Smooth muscle cell (in vitro differentiated cells): ENCODE measurements at regions not wholly inside any gene's neighbourhood (a gene's known extent, or its start where the extent isn't known, plus 50 kb on each side); places are given as distances from the start of the nearest gene placed in this dataset.

ENCODE experiments used
- DNase-seq: peaks from one replicate; lab custom pipeline; 2025; ENCODE audit not compliant: unreplicated experiment; lab: John Stamatoyannopoulos, UW
- H2AFZ ChIP-seq: fragments of 200-600 bp; sonication (generic); 2 replicates; pipeline ENCODE4 v1.6.0; 2016; ENCODE audit warnings: antibody characterized with exemption, low read depth, mild to moderate bottlenecking
- H3F3A ChIP-seq: fragments of 200-600 bp; sonication (generic); 2 replicates; pipeline ENCODE4 v1.6.0; 2017; ENCODE audit warnings: antibody characterized with exemption, low read depth
- H3K27ac ChIP-seq: fragments of 200-600 bp; sonication (generic); 2 replicates; pipeline ENCODE4 v1.5.1; 2016; ENCODE audit warnings: low read depth, mild to moderate bottlenecking
- H3K27me3 ChIP-seq: fragments of 200-600 bp; sonication (generic); 2 replicates; pipeline ENCODE4 v1.6.1; 2016; ENCODE audit warnings: low read depth, mild to moderate bottlenecking
- H3K36me3 ChIP-seq: fragments of 200-600 bp; sonication (generic); 2 replicates; pipeline ENCODE4 v1.5.1; 2016; ENCODE audit warnings: low read depth
- H3K4me1 ChIP-seq: fragments of 200-600 bp; sonication (generic); 2 replicates; pipeline ENCODE4 v1.5.1; 2016; ENCODE audit warnings: low read depth
- H3K4me2 ChIP-seq: fragments of 200-600 bp; sonication (generic); 2 replicates; pipeline ENCODE4 v1.6.0; 2016; ENCODE audit warnings: mild to moderate bottlenecking
- H3K4me3 ChIP-seq: fragments of 200-600 bp; sonication (generic); 2 replicates; pipeline ENCODE4 v1.5.1; 2016; ENCODE audit warnings: mild to moderate bottlenecking
- H3K79me2 ChIP-seq: fragments of 200-600 bp; sonication (generic); 2 replicates; pipeline ENCODE4 v1.6.0; 2016; ENCODE audit warnings: low read depth, mild to moderate bottlenecking
- H3K9ac ChIP-seq: fragments of 200-600 bp; sonication (generic); 2 replicates; pipeline ENCODE4 v1.6.0; 2016; ENCODE audit warnings: low read depth
- H3K9me3 ChIP-seq: fragments of 200-600 bp; sonication (generic); replicated peaks from 2 replicates; pipeline ENCODE4 v1.5.1; 2016; ENCODE audit warnings: low read depth
- H4K20me1 ChIP-seq: fragments of 200-600 bp; sonication (generic); 2 replicates; pipeline ENCODE4 v1.6.0; 2016; ENCODE audit warnings: low read depth
- WGBS: methylation state at CpG from one replicate; pipeline ENCODE4 v1.1.7; 2016; ENCODE audit warnings: low lambda C conversion rate; 5-methylcytosine and 5-hydroxymethylcytosine counted together
- TF ChIP-seq, protein P1 (sequence below): fragments of 200-600 bp; sonication (generic); IDR thresholded peaks from 2 replicates; pipeline ENCODE4 v1.5.1; 2017; ENCODE audit warnings: borderline replicate concordance, mild to moderate bottlenecking, antibody characterized with exemption; ENCODE audit not compliant: insufficient read depth, poor library complexity, severe bottlenecking

DNA sequence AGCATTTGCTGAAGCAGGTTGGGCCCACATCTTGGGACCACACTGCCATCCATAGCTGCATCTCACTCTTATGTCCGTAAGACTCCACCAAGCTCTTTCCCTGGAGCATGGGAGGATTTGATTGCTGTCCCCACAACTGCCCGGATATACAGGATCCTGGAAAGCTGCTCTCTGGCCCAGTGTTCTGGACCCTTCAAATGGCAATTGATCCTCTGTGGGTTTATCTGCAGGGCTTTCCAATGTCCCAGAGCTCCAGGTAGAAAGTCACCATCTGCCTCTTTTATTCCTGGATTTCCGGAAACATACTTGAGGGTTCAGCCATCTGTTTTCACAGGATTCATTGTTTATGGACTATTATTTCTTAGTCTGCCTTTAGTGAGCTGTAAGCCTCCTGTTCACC, 214.6 kb downstream of the SREK1 start:
- H3K4me1 ChIP-seq, result no peaks in the 10 kb centered on the region
- no peaks in the 10 kb centered on the region for H3F3A ChIP-seq
- no peak overlapping the region for H3K4me3 ChIP-seq
- DNase-seq, result no peak
- TF ChIP-seq, protein P1, sequence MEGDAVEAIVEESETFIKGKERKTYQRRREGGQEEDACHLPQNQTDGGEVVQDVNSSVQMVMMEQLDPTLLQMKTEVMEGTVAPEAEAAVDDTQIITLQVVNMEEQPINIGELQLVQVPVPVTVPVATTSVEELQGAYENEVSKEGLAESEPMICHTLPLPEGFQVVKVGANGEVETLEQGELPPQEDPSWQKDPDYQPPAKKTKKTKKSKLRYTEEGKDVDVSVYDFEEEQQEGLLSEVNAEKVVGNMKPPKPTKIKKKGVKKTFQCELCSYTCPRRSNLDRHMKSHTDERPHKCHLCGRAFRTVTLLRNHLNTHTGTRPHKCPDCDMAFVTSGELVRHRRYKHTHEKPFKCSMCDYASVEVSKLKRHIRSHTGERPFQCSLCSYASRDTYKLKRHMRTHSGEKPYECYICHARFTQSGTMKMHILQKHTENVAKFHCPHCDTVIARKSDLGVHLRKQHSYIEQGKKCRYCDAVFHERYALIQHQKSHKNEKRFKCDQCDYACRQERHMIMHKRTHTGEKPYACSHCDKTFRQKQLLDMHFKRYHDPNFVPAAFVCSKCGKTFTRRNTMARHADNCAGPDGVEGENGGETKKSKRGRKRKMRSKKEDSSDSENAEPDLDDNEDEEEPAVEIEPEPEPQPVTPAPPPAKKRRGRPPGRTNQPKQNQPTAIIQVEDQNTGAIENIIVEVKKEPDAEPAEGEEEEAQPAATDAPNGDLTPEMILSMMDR, result no peak
- no peaks in the 10 kb centered on the region for H3K36me3 ChIP-seq
- no peaks in the 10 kb centered on the region for H4K20me1 ChIP-seq
- H2AFZ ChIP-seq, result no peak overlapping the region
- 100% methylated on average over 3 of the region's 3 CpGs for WGBS
- H3K4me2 ChIP-seq, result no peak overlapping the region
- H3K27me3 ChIP-seq, result no peaks in the 10 kb centered on the region
- no peak overlapping the region for H3K27ac ChIP-seq
- H3K9me3 ChIP-seq, result no peaks in the 10 kb centered on the region
- H3K9ac ChIP-seq, result no peak overlapping the region
- H3K79me2 ChIP-seq, result no peaks in the 10 kb centered on the region

DNA sequence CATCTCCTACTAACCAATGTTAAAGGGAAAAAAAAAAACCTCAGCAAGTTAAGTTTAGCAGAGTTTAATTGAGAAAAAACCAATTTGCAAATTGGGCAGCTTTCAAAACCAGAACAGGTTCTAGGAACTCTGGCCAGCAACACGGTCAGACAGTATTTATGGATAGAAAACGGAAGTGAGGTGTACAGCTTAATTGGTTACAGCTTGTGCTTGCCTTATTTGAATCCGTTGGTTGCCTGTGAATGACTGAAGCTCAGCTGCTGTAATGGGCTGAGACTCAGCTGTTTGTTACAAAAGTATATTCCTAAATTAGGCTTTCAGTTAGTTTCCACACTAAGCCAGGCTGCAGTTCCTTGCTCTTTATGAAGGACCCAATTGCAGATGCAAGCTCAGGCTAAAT, 217.0 kb downstream of the SREK1 start:
- Histone ChIP-seq H3K9me3 (no peaks in the 10 kb centered on the region), H3F3A (no peaks in the 10 kb centered on the region), H3K4me1 (no peaks in the 10 kb centered on the region), H2AFZ (no peak overlapping the region), H3K27ac (no peak overlapping the region), H3K36me3 (no peaks in the 10 kb centered on the region), H3K4me3 (no peak overlapping the region), H3K79me2 (no peaks in the 10 kb centered on the region), H3K4me2 (no peak overlapping the region), H3K9ac (no peak overlapping the region), H4K20me1 (no peaks in the 10 kb centered on the region), H3K27me3 (no peaks in the 10 kb centered on the region)
- no peak for DNase-seq
- TF ChIP-seq, protein P1, result no peak
- WGBS, result 87% methylated on average over 3 of the region's 3 CpGs

DNA sequence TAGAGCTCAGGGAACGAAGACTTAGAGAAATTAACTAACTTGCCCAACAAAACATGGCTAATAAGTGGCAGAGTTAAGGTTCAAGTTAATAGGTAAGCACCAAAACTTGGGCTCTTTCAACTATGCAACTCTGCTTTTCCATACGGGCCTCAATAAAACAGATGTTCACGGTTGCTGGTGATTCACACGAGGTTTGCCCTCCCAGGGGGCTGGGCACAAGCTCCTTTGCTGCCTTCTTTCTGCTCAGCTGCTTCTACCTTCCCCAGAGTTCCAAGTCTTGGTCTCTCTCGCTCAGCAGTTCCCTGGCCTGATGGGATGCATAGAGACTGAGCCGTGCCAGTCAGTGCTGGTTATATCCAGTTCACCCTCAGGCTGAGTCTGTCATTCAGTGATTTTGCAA, 217.9 kb downstream of the SREK1 start:
- Histone ChIP-seq H3K9me3 (no peaks in the 10 kb centered on the region), H3K4me1 (no peaks in the 10 kb centered on the region), H3K27ac (no peak overlapping the region), H3F3A (no peaks in the 10 kb centered on the region), H3K36me3 (no peaks in the 10 kb centered on the region), H3K79me2 (no peaks in the 10 kb centered on the region), H4K20me1 (no peaks in the 10 kb centered on the region), H3K4me3 (no peak overlapping the region), H3K4me2 (no peak overlapping the region), H2AFZ (no peak overlapping the region), H3K9ac (no peak overlapping the region), H3K27me3 (no peaks in the 10 kb centered on the region)
- no peak for DNase-seq
- WGBS, result 76% methylated on average over 6 of the region's 6 CpGs
- TF ChIP-seq, protein P1, result no peak

DNA sequence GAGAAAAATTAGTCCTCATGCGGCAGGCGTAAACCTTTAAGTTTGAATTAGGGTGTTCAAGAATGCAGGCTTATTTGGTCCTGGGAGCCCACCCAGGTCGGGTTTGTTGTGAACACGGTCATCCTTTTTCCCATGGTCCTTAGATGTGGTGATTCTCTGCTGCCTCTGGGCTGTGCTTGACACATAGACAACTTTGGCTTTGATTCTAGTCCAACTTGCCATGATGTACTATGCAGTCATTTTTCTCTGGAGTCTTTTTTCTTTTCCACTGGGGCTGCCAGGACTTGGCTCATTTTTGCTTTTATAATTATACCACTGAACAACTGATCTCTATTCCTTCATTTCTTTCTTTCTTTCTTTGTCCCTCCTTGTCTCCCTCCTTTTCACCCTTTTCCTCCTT, 218.6 kb downstream of the SREK1 start:
- no peaks in the 10 kb centered on the region for H3K9me3 ChIP-seq
- H2AFZ ChIP-seq, result no peak overlapping the region
- no peaks in the 10 kb centered on the region for H3K4me1 ChIP-seq
- TF ChIP-seq, protein P1, result no peak
- no peaks in the 10 kb centered on the region for H3K79me2 ChIP-seq
- no peak for DNase-seq
- H3K4me2 ChIP-seq, result no peak overlapping the region
- H3K27me3 ChIP-seq, result no peaks in the 10 kb centered on the region
- H3K9ac ChIP-seq, result no peak overlapping the region
- H3K36me3 ChIP-seq, result no peaks in the 10 kb centered on the region
- H3K4me3 ChIP-seq, result no peak overlapping the region
- H3F3A ChIP-seq, result no peaks in the 10 kb centered on the region
- H4K20me1 ChIP-seq, result no peaks in the 10 kb centered on the region
- no peak overlapping the region for H3K27ac ChIP-seq
- 97% methylated on average over 4 of the region's 4 CpGs for WGBS
